PC-3 (cell line): ENCODE measurements at regions not wholly inside any gene's neighbourhood (a gene's known extent, or its start where the extent isn't known, plus 50 kb on each side); places are given as distances from the start of the nearest gene placed in this dataset.

Experiments used
- ATAC-seq: fragments of 200-7000 bp; cut with Tn5 transposase; 2 replicates; pipeline ENCODE4 v1.9.1; 2020; ENCODE audit warnings: mild to moderate bottlenecking, moderate library complexity
- BruUV-seq: library from RNA; stranded (reverse); fragments of 400-500 nt; replicated peaks from 2 replicates; lab custom pipeline; 2021; lab: Mats Ljungman, UMichigan
- CTCF ChIA-PET: fragments of 300-600 bp; sonication (Branson Sonifier 250); formaldehyde crosslinking; loops from one replicate; lab custom pipeline; 2022; ENCODE audit warnings: antibody characterized with exemption; lab: Charles Lee
- POLR2A ChIA-PET: fragments of 300-600 bp; sonication (Branson Sonifier 250); formaldehyde crosslinking; loops from one replicate; lab custom pipeline; 2022; ENCODE audit warnings: antibody characterized with exemption; ENCODE audit not compliant: unreplicated experiment; lab: Charles Lee
- DNase-seq: peaks from one replicate; pipeline ENCODE4 v3.0.0-alpha.2; 2015
- H2AFZ ChIP-seq: fragments of 300-600 bp; sonication (generic); 2 replicates; pipeline ENCODE4 v1.6.0; 2016; ENCODE audit warnings: antibody characterized with exemption, low read length
- H3F3A ChIP-seq: fragments of 300-600 bp; sonication (generic); one replicate; pipeline ENCODE4 v1.6.0; 2017; ENCODE audit warnings: antibody characterized with exemption, low read length, control low read depth, mild to moderate bottlenecking; ENCODE audit not compliant: unreplicated experiment
- H3K27ac ChIP-seq: fragments of 300-600 bp; sonication (generic); 2 replicates; pipeline ENCODE4 v1.5.1; 2016; ENCODE audit warnings: mild to moderate bottlenecking, low read length
- H3K27me3 ChIP-seq: fragments of 300-600 bp; sonication (generic); 2 replicates; pipeline ENCODE4 v1.6.1; 2016; ENCODE audit warnings: low read length, mixed read lengths
- H3K36me3 ChIP-seq: fragments of 300-600 bp; sonication (generic); 2 replicates; pipeline ENCODE4 v1.6.1; 2016; ENCODE audit warnings: low read depth, mixed run types, low read length, mixed read lengths
- H3K4me1 ChIP-seq: fragments of 300-600 bp; sonication (generic); 2 replicates; pipeline ENCODE4 v1.5.1; 2016; ENCODE audit warnings: low read length; ENCODE audit not compliant: insufficient read depth
- H3K4me2 ChIP-seq: fragments of 300-600 bp; sonication (generic); 2 replicates; pipeline ENCODE4 v1.6.0; 2016; ENCODE audit warnings: low read length
- H3K4me3 ChIP-seq: fragments of 300-600 bp; sonication (generic); 2 replicates; pipeline ENCODE4 v1.5.1; 2016; ENCODE audit warnings: mild to moderate bottlenecking, low read length, mixed read lengths
- H3K79me2 ChIP-seq: fragments of 300-600 bp; sonication (generic); 2 replicates; pipeline ENCODE4 v1.6.1; 2017; ENCODE audit warnings: low read length, mixed read lengths
- H3K9ac ChIP-seq: fragments of 300-600 bp; sonication (generic); 2 replicates; pipeline ENCODE4 v1.6.0; 2016; ENCODE audit warnings: mild to moderate bottlenecking, low read length
- H3K9me2 ChIP-seq: fragments of 300-600 bp; sonication (generic); replicated peaks from 2 replicates; pipeline ENCODE4 v1.6.1; 2016; ENCODE audit warnings: mixed run types, low read length, mixed read lengths
- H3K9me3 ChIP-seq: fragments of 300-600 bp; sonication (generic); 2 replicates; pipeline ENCODE4 v1.6.1; 2016; ENCODE audit warnings: low read length, mixed read lengths
- H4K20me1 ChIP-seq: fragments of 300-600 bp; sonication (generic); 2 replicates; pipeline ENCODE4 v1.6.1; 2016; ENCODE audit warnings: low read length, mixed read lengths
- EZH2 ChIP-seq: fragments of 300-600 bp; sonication (generic); IDR thresholded peaks from one replicate; pipeline ENCODE4 v1.6.1; 2017; ENCODE audit warnings: antibody characterized with exemption, mild to moderate bottlenecking, low read length; ENCODE audit not compliant: unreplicated experiment
- EZH2phosphoT487 ChIP-seq: fragments of 300-600 bp; sonication (generic); IDR thresholded peaks from 2 replicates; pipeline ENCODE4 v1.6.1; 2018; ENCODE audit warnings: mild to moderate bottlenecking, antibody characterized with exemption, low read length, borderline replicate concordance
- intact Hi-C: fragments of 100-400 bp; cut with micrococcal nuclease; formaldehyde crosslinking; loops from 2 replicates; pipeline ENCODE4 v1.9.0; 2023
- TF ChIP-seq, protein P1 (sequence below): fragments of 300-600 bp; sonication (generic); conservative IDR thresholded peaks from 2 replicates; pipeline ENCODE4 v1.5.1; 2017; ENCODE audit warnings: antibody characterized with exemption, low read depth, mild to moderate bottlenecking, low read length

DNA sequence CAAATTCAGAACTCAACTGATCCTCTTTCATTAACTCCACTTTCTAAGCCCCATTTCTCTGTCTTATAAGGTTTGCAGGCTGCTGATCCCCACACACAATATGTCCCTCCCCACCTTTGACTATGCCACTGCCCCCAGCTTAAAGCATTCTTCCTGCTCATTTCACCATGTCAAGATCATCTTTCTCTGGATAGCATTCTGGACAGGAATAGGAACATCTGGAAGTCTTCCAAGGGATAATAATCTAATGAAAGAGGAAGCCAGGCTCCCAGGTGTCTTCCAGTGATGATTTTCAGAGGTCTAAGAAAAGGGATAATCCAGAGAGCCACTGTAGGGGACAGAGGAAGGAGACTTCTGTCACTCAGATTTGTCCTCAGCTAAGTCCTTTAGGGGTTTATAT, 54.6 kb upstream of the GALNT15 start:
- H4K20me1 ChIP-seq, result no peaks in the 10 kb centered on the region
- H3K27me3 ChIP-seq, result no peaks in the 10 kb centered on the region
- no peak overlapping the region for H3K9ac ChIP-seq
- H3K27ac ChIP-seq, result no peak overlapping the region
- no peaks in the 10 kb centered on the region for H3K9me2 ChIP-seq
- no peaks in the 10 kb centered on the region for H3K79me2 ChIP-seq
- peaks cover 11% of the 10 kb centered on the region for H3K4me1 ChIP-seq
- H3K36me3 ChIP-seq, result no peaks in the 10 kb centered on the region
- H3F3A ChIP-seq, result no peaks in the 10 kb centered on the region
- no peak for TF ChIP-seq EZH2phosphoT487
- TF ChIP-seq EZH2, result no peak
- TF ChIP-seq, protein P1, sequence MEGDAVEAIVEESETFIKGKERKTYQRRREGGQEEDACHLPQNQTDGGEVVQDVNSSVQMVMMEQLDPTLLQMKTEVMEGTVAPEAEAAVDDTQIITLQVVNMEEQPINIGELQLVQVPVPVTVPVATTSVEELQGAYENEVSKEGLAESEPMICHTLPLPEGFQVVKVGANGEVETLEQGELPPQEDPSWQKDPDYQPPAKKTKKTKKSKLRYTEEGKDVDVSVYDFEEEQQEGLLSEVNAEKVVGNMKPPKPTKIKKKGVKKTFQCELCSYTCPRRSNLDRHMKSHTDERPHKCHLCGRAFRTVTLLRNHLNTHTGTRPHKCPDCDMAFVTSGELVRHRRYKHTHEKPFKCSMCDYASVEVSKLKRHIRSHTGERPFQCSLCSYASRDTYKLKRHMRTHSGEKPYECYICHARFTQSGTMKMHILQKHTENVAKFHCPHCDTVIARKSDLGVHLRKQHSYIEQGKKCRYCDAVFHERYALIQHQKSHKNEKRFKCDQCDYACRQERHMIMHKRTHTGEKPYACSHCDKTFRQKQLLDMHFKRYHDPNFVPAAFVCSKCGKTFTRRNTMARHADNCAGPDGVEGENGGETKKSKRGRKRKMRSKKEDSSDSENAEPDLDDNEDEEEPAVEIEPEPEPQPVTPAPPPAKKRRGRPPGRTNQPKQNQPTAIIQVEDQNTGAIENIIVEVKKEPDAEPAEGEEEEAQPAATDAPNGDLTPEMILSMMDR, result no peak
- POLR2A ChIA-PET, result no interaction called here
- H3K4me2 ChIP-seq, result no peak overlapping the region
- no peak overlapping the region for H3K4me3 ChIP-seq
- no peaks in the 10 kb centered on the region for H3K9me3 ChIP-seq
- ATAC-seq (no peak), DNase-seq (no peak)
- CTCF ChIA-PET, result no interaction called here
- no TSS peak for BruUV-seq
- no peak overlapping the region for H2AFZ ChIP-seq
- intact Hi-C loops, result loop anchor here (5.0 kb wide), 1 partner anchor 48 kb away; no protein-coding TSS in a partner anchor

DNA sequence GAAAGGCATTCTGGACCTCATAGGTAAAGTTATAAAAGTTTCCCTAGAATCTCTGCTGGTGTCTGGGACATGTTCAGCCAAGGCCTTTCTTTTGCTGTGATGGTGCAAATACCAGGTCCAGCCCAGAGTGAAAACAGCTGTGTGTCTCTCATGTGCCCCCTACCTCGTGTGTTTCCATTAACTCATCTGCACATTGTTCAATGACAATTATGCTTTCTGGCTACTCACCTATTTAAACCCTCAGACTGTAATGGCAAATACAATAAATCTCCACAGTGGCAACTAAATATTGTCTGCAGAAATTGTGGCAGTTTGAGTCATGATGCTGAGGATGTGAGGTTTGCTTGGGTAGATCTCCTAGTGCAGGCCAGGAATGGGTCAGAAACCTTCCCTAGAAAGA, 53.1 kb upstream of the GALNT15 start:
- ChIA-PET POLR2A (no interaction called here), CTCF (no interaction called here)
- Histone ChIP-seq H2AFZ (no peak overlapping the region), H3K4me3 (no peak overlapping the region), H3K9me2 (no peaks in the 10 kb centered on the region), H3F3A (no peaks in the 10 kb centered on the region), H3K9me3 (no peaks in the 10 kb centered on the region), H3K27ac (no peak overlapping the region), H4K20me1 (no peaks in the 10 kb centered on the region), H3K79me2 (no peaks in the 10 kb centered on the region), H3K4me2 (no peak overlapping the region), H3K36me3 (no peaks in the 10 kb centered on the region), H3K27me3 (no peaks in the 10 kb centered on the region), H3K9ac (no peak overlapping the region), H3K4me1 (peaks cover 18% of the 10 kb centered on the region)
- ATAC-seq (no peak), DNase-seq (no peak)
- no TSS peak for BruUV-seq
- intact Hi-C loops, result loop anchor here (5.0 kb wide), 1 partner anchor 49 kb away; no protein-coding TSS in a partner anchor
- TF ChIP-seq EZH2 (no peak), EZH2phosphoT487 (no peak)
- TF ChIP-seq, protein P1, result no peak

DNA sequence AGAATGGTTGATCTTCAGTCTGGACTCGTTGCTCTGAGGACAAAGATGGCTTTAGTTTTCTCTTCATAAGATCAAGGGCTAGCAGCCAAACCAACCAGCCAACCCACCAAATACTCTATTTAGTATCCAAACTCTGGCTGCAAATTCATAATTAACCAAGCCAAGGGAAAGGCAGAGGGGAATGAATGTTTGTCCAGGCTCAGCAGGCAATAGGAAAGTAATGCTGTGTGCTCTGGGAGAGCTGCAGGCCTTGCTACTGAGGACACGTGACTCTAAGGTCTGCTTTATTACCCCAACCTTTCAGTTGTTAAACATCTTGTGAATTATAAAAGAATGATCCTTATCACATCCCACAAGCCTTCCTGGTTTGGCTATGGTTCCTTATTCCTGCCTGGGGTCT, 52.3 kb upstream of the GALNT15 start:
- CTCF ChIA-PET, result no interaction called here
- ATAC-seq, result no peak

More for the DNA sequence above, 52.3 kb upstream of the GALNT15 start:
- POLR2A ChIA-PET, result no interaction called here
- no peak overlapping the region for H3K4me2 ChIP-seq
- no peak for TF ChIP-seq EZH2phosphoT487
- TF ChIP-seq, protein P1, result no peak
- TF ChIP-seq EZH2, result no peak
- H3K36me3 ChIP-seq, result no peaks in the 10 kb centered on the region
- no peaks in the 10 kb centered on the region for H3K79me2 ChIP-seq
- no peak overlapping the region for H3K4me3 ChIP-seq
- H3K4me1 ChIP-seq, result peaks cover 18% of the 10 kb centered on the region
- no peak overlapping the region for H2AFZ ChIP-seq
- H3K27me3 ChIP-seq, result no peaks in the 10 kb centered on the region
- no peak for DNase-seq
- no peak overlapping the region for H3K9ac ChIP-seq
- no peaks in the 10 kb centered on the region for H3K9me2 ChIP-seq
- no peaks in the 10 kb centered on the region for H3K9me3 ChIP-seq
- no peaks in the 10 kb centered on the region for H3F3A ChIP-seq
- H3K27ac ChIP-seq, result no peak overlapping the region
- BruUV-seq, result no TSS peak
- H4K20me1 ChIP-seq, result no peaks in the 10 kb centered on the region
- intact Hi-C loops, result loop anchor here (5.0 kb wide), 1 partner anchor 50 kb away; no protein-coding TSS in a partner anchor
